HL-60 (cell line): ENCODE measurements at regions not wholly inside any gene's neighbourhood (a gene's known extent, or its start where the extent isn't known, plus 50 kb on each side); places are given as distances from the start of the nearest gene placed in this dataset.

Experiments
- CTCF ChIP-seq: IDR thresholded peaks from one replicate; pipeline ENCODE4 v1.5.1; 2011; ENCODE audit warnings: low read length, control low read depth, inconsistent platforms; ENCODE audit not compliant: insufficient read depth
- REST ChIP-seq: IDR thresholded peaks from 2 replicates; pipeline ENCODE4 v1.6.1; 2012; ENCODE audit warnings: low read depth; ENCODE audit not compliant: insufficient replicate concordance

DNA sequence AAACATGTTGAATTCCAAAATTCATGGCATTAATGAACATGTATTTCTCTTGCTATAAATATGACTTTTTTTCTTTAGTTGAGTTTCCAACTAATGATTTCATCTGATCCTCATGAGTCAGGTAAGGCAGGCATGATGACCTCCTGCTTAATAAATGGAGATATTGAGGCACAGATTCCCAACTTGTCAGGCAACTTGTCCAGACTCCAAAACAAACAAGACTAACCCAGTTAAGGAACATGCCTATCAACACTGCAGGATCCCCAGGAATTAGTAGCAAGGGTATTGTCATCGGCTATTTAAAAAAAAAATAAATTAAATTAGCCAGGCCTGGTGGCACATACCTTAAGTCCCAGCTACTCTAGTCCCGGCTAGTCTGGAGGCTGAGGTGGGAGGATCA is 121.3 kb upstream of the SALL4 start:
- TF ChIP-seq CTCF (no peak), REST (no peak)
